ENCODE measurements at regions not wholly inside any gene's neighbourhood (a gene's known extent, or its start where the extent isn't known, plus 50 kb on each side); places are given as distances from the start of the nearest gene placed in this dataset.

GRCh38 chr2:188039307-188039706 lies 252.4 kb upstream of the GULP1 start:
- peaks cover 2% of the 10 kb centered on the region for H3K9me3 Mint-ChIP-seq
- no peak overlapping the region for H3K27ac Mint-ChIP-seq
- TF ChIP-seq CTCF (conservative IDR thresholded peaks at IDR 0.05) = no peak
- no peaks in the 10 kb centered on the region for H3K27me3 Mint-ChIP-seq
- H3K36me3 Mint-ChIP-seq = no peaks in the 10 kb centered on the region
- no peak for DNase-seq (ENCODE audit: extremely low spot score, unreplicated experiment)
- no peak overlapping the region for H3K4me3 Mint-ChIP-seq
- no peaks in the 10 kb centered on the region for H3K4me1 Mint-ChIP-seq (ENCODE audit: unreplicated experiment)

DNA sequence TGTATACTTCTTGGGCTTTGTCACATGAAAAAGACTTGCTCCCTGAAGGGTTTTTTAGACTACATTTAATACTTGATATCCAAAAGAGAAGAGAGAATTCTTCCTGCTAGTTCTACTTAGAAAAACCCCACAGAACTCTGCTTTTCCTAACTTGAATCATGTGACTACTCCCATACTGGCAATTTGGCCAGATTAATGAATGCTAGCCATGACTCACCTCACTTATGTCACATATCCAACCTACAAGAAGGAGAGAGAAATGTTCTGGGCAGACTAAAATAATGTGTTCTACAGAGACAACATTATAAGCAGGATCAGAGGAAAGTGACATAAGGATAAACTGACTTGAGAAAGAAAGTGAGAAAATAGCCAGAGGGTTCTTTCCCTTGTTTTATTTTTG lies 249.3 kb upstream of the GULP1 start:
- no peak for TF ChIP-seq CTCF (conservative IDR thresholded peaks at IDR 0.05)
- no peaks in the 10 kb centered on the region for H3K27me3 Mint-ChIP-seq
- no peaks in the 10 kb centered on the region for H3K9me3 Mint-ChIP-seq
- no peak overlapping the region for H3K27ac Mint-ChIP-seq
- no peaks in the 10 kb centered on the region for H3K4me1 Mint-ChIP-seq (ENCODE audit: unreplicated experiment)
- no peak overlapping the region for H3K4me3 Mint-ChIP-seq
- DNase-seq (ENCODE audit: extremely low spot score, unreplicated experiment) = no peak
- H3K36me3 Mint-ChIP-seq = no peaks in the 10 kb centered on the region

DNA sequence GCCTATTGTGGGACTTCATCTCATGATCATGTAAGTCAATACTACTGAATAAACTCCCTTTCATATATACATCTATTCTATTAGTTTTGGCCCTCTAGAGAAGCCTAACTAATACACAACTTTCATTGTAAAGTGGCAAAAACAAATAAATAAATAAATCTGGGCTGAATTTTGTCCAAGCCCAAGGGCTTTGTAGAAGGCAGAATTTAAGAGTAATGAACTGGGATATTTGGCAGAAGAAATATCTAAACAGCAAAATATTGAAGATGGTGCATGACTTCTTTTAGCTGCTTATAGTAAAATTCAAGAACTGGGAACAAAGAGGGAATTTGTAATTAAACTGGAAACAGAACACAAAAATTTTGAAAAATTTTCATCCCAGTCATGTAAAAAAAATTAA lies 246.7 kb upstream of the GULP1 start:
- no peak for TF ChIP-seq CTCF (conservative IDR thresholded peaks at IDR 0.05)
- Mint-ChIP-seq H3K4me3 (no peak overlapping the region), H3K27ac (no peak overlapping the region), H3K4me1 (ENCODE audit: unreplicated experiment) (no peaks in the 10 kb centered on the region), H3K27me3 (no peaks in the 10 kb centered on the region), H3K9me3 (no peaks in the 10 kb centered on the region), H3K36me3 (no peaks in the 10 kb centered on the region)
- no peak for DNase-seq (ENCODE audit: extremely low spot score, unreplicated experiment)

GRCh38 chr2:188046437-188046836 lies 245.2 kb upstream of the GULP1 start:
- H3K4me1 Mint-ChIP-seq (ENCODE audit: unreplicated experiment) = peaks cover 5% of the 10 kb centered on the region
- DNase-seq (ENCODE audit: extremely low spot score, unreplicated experiment) = no peak
- no peak overlapping the region for H3K27ac Mint-ChIP-seq
- no peak for TF ChIP-seq CTCF (conservative IDR thresholded peaks at IDR 0.05)
- no peaks in the 10 kb centered on the region for H3K27me3 Mint-ChIP-seq
- H3K36me3 Mint-ChIP-seq = no peaks in the 10 kb centered on the region
- H3K4me3 Mint-ChIP-seq = no peak overlapping the region
- no peaks in the 10 kb centered on the region for H3K9me3 Mint-ChIP-seq

- DNase-seq (ENCODE audit: extremely low spot score, unreplicated experiment) = no peak
- no peak for TF ChIP-seq CTCF (conservative IDR thresholded peaks at IDR 0.05)
- H3K27me3 Mint-ChIP-seq = no peaks in the 10 kb centered on the region
- no peak overlapping the region for H3K27ac Mint-ChIP-seq
- no peaks in the 10 kb centered on the region for H3K9me3 Mint-ChIP-seq
- no peaks in the 10 kb centered on the region for H3K36me3 Mint-ChIP-seq
- H3K4me1 Mint-ChIP-seq (ENCODE audit: unreplicated experiment) = peaks cover 5% of the 10 kb centered on the region
- no peak overlapping the region for H3K4me3 Mint-ChIP-seq
Measured at GRCh38 chr2:188047735-188048134, 243.9 kb upstream of the GULP1 start.

- TF ChIP-seq CTCF (conservative IDR thresholded peaks at IDR 0.05) = no peak
- H3K9me3 Mint-ChIP-seq = no peaks in the 10 kb centered on the region
- no peak overlapping the region for H3K4me3 Mint-ChIP-seq
- H3K27me3 Mint-ChIP-seq = no peaks in the 10 kb centered on the region
- no peaks in the 10 kb centered on the region for H3K36me3 Mint-ChIP-seq
- H3K4me1 Mint-ChIP-seq (ENCODE audit: unreplicated experiment) = peaks cover 5% of the 10 kb centered on the region
- no peak for DNase-seq (ENCODE audit: extremely low spot score, unreplicated experiment)
- H3K27ac Mint-ChIP-seq = no peak overlapping the region
Measured at GRCh38 chr2:188050726-188051125, 240.9 kb upstream of the GULP1 start.

Data from type B pancreatic cell (in vitro differentiated cells).